GM12878 (cell line): ENCODE measurements at regions not wholly inside any gene's neighbourhood (a gene's known extent, or its start where the extent isn't known, plus 50 kb on each side); places are given as distances from the start of the nearest gene placed in this dataset.
A peak's percentile ranks its signal among the peaks of the same experiment; 100 is the strongest.

Source experiments
- ATAC-seq: fragments of 200-7000 bp; cut with Tn5 transposase; 3 replicates; pipeline ENCODE4 v1.9.1; 2020; ENCODE audit warnings: mild to moderate bottlenecking, moderate library complexity
- BruUV-seq: library from RNA; stranded (reverse); fragments of 400-500 nt; replicated peaks from 2 replicates; lab custom pipeline; 2021; lab: Mats Ljungman, UMichigan
- CTCF ChIA-PET: fragments of 300-600 bp; sonication (Branson Sonifier 250); formaldehyde crosslinking; extraction: SDS; loops from one replicate; lab custom pipeline; 2021; ENCODE audit warnings: inconsistent platforms; lab: Yijun Ruan, JAX
- POLR2A ChIA-PET: fragments of 350-600 bp; formaldehyde crosslinking; extraction: SDS; loops from one replicate; lab custom pipeline; 2021; ENCODE audit warnings: inconsistent platforms; lab: Charles Lee
- RAD21 ChIA-PET: fragments of 300-600 bp; sonication (Branson Sonifier 250); formaldehyde crosslinking; loops from one replicate; lab custom pipeline; 2023; ENCODE audit warnings: antibody characterized with exemption; ENCODE audit not compliant: unreplicated experiment; lab: Charles Lee
- SMC1A ChIA-PET: fragments of 300-600 bp; sonication (Branson Sonifier 250); formaldehyde crosslinking; loops from one replicate; lab custom pipeline; 2023; ENCODE audit not compliant: unreplicated experiment, uncharacterized antibody; lab: Charles Lee
- DNase-seq: peaks from one replicate; pipeline ENCODE4 v3.0.0-alpha.2; 2011; ENCODE audit warnings: low read depth, low spot score
- FAIRE-seq: peaks from 3 replicates; lab custom pipeline; 2011; peaks lifted over from hg19 to GRCh38; lab: Jason Lieb, UNC
- H2AFZ ChIP-seq: 2 replicates; pipeline ENCODE4 v1.6.0; 2011; ENCODE audit warnings: low read depth, low read length, control low read depth; ENCODE audit not compliant: control insufficient read depth
- H3K27ac ChIP-seq: 2 replicates; pipeline ENCODE4 v1.5.1; 2011; ENCODE audit warnings: control low read depth; ENCODE audit not compliant: control insufficient read depth, insufficient read depth
- H3K27me3 ChIP-seq, 2 experiments: replicated peaks in 1 of 2; 2 replicates each; pipeline versions ENCODE4 v1.6.0 to v1.6.1; 2011; ENCODE audit warnings: low read length in 1 of 2; ENCODE audit not compliant: control insufficient read depth in 2 of 2, insufficient read depth in 2 of 2
- H3K36me3 ChIP-seq, 2 experiments: 2 replicates each; pipeline ENCODE4 v1.5.1; 2011; ENCODE audit warnings: low read length in 1 of 2; ENCODE audit not compliant: control insufficient read depth in 2 of 2, insufficient read depth in 2 of 2
- H3K4me1 ChIP-seq: 2 replicates; pipeline ENCODE4 v1.6.1; 2011; ENCODE audit warnings: mild to moderate bottlenecking, low read length, moderate library complexity, mixed read lengths; ENCODE audit not compliant: control insufficient read depth, insufficient read depth
- H3K4me2 ChIP-seq: 2 replicates; pipeline ENCODE4 v1.6.0; 2011; ENCODE audit warnings: control low read depth; ENCODE audit not compliant: control insufficient read depth, insufficient read depth
- H3K4me3 ChIP-seq: fragments of 200-600 bp; sonication (generic); 2 replicates; pipeline ENCODE4 v1.5.1; 2016
- H3K79me2 ChIP-seq: 2 replicates; pipeline ENCODE4 v1.6.0; 2011; ENCODE audit warnings: low read length; ENCODE audit not compliant: control insufficient read depth, insufficient read depth
- H3K9ac ChIP-seq: 2 replicates; pipeline ENCODE4 v1.8.0; 2011; ENCODE audit warnings: low read length, control low read depth, mixed read lengths; ENCODE audit not compliant: control insufficient read depth, insufficient read depth
- H3K9me3 ChIP-seq: replicated peaks from 3 replicates; pipeline ENCODE4 v1.5.1; 2011; ENCODE audit warnings: mild to moderate bottlenecking, low read length; ENCODE audit not compliant: control insufficient read depth, insufficient read depth
- H4K20me1 ChIP-seq: 2 replicates; pipeline ENCODE4 v1.6.0; 2011; ENCODE audit not compliant: control insufficient read depth, insufficient read depth
- RAD21 ChIP-seq: IDR thresholded peaks from 2 replicates; pipeline ENCODE4 v1.6.1; 2011; ENCODE audit warnings: mild to moderate bottlenecking, low read depth, low read length, moderate library complexity; ENCODE audit not compliant: insufficient read depth
- SMC3 ChIP-seq: IDR thresholded peaks from 2 replicates; pipeline ENCODE4 v1.6.1; 2011; ENCODE audit warnings: low read length, improper control_type of control experiment, borderline replicate concordance
- ZBTB4 ChIP-seq: fragments of 450-650 bp; formaldehyde crosslinking; IDR thresholded peaks from 2 replicates; pipeline ENCODE4 v1.4.0; 2022; ENCODE audit warnings: mild to moderate bottlenecking, moderate library complexity
- WGBS: methylation state at CpG from one replicate; pipeline ENCODE4 v1.1.6; 2016; ENCODE audit warnings: low lambda C conversion rate; ENCODE audit not compliant: insufficient replicate concordance, insufficient coverage; ENCODE audit errors: missing lambda C conversion rate; 5-methylcytosine and 5-hydroxymethylcytosine counted together
- in situ Hi-C: fragments of 300-500 bp; cut with MboI; formaldehyde crosslinking; loops from 9 replicates; pipeline ENCODE4 v1.14.3; 2018; ENCODE audit warnings: mixed read lengths
- intact Hi-C: fragments of 100-400 bp; cut with micrococcal nuclease; formaldehyde crosslinking; loops from one replicate; pipeline ENCODE4 v1.14.2; 2022; ENCODE audit not compliant: unreplicated experiment
- TF ChIP-seq, protein P1 (sequence below), 3 experiments: IDR thresholded peaks in 2 of 3; conservative IDR thresholded peaks in 1 of 3; 2 replicates each; pipeline ENCODE4 v1.5.1; 2011; ENCODE audit warnings: low read depth in 3 of 3, low read length in 3 of 3, mild to moderate bottlenecking in 3 of 3, control low read depth in 2 of 3, moderate library complexity in 2 of 3, inconsistent platforms in 1 of 3, mixed read lengths in 1 of 3; ENCODE audit not compliant: control insufficient read depth in 2 of 3, insufficient read depth in 1 of 3; ENCODE audit errors: extremely low read depth in 1 of 3

DNA sequence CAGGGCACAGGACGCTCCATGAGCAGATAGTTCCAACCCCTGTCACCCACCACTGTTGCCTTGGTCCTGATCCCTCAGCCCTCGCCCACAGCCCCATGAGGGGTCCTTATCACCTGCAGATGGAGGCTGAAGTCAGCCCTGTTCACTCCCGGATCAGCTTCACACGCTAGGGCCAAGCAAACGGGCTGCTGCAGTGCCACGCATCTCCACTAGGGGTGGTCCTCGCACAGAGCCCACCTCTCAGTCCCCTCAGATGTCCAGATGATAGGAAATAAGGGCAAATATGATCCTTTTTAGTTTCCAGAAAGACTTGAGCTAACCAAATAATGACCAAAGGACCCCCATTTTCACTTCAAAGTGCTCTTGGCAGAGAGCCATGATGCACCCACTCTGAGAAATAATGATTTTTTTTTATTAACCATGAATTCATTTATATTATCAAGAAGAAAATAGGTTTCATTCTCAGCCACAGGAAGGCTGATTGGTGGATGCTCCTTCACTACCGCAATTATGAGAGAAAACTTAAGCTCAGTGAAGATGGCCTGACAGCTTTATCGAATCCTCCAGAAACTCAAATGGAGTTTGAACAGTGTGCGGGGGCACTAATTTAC is 71.9 kb upstream of the KLHL29 start:
- Histone ChIP-seq H3K9ac (no peak overlapping the region), H3K4me2 (no peak overlapping the region), H2AFZ (no peak overlapping the region), H3K27me3 (peaks cover 0 to 1% of the 10 kb centered on the region in 2 experiments; a peak in 2 of 4 replicates), H3K4me1 (no peaks in the 10 kb centered on the region), H4K20me1 (no peaks in the 10 kb centered on the region), H3K4me3 (no peak overlapping the region), H3K79me2 (no peaks in the 10 kb centered on the region), H3K36me3 (no peaks in the 10 kb centered on the region), H3K27ac (no peak overlapping the region), H3K9me3 (no peaks in the 10 kb centered on the region)
- DNase-seq (peak; percentile 5), ATAC-seq (peak; percentile 99), FAIRE-seq (peak; percentile 81)
- POLR2A ChIA-PET, result no interaction called here
- SMC1A ChIA-PET, result no interaction called here
- CTCF ChIA-PET, result interaction anchor here (0.7 to 1.5 kb wide), 9 partner anchors 8 to 89 kb away, joined by 3 to 7 read pairs (median 4); no protein-coding TSS in a partner anchor
- no TSS peak for BruUV-seq
- WGBS, result 36% methylated on average over 10 of the region's 10 CpGs
- intact Hi-C loops, result loop anchor here (1.0 to 2.0 kb wide), 3 partner anchors 91 to 254 kb away; no protein-coding TSS in a partner anchor
- in situ Hi-C loops, result no loop called here
- RAD21 ChIA-PET, result interaction anchor here (0.7 to 0.9 kb wide), 2 partner anchors 87 to 253 kb away, joined by 3 to 4 read pairs; no protein-coding TSS in a partner anchor
- peak; percentile 73 for TF ChIP-seq RAD21
- TF ChIP-seq, protein P1, sequence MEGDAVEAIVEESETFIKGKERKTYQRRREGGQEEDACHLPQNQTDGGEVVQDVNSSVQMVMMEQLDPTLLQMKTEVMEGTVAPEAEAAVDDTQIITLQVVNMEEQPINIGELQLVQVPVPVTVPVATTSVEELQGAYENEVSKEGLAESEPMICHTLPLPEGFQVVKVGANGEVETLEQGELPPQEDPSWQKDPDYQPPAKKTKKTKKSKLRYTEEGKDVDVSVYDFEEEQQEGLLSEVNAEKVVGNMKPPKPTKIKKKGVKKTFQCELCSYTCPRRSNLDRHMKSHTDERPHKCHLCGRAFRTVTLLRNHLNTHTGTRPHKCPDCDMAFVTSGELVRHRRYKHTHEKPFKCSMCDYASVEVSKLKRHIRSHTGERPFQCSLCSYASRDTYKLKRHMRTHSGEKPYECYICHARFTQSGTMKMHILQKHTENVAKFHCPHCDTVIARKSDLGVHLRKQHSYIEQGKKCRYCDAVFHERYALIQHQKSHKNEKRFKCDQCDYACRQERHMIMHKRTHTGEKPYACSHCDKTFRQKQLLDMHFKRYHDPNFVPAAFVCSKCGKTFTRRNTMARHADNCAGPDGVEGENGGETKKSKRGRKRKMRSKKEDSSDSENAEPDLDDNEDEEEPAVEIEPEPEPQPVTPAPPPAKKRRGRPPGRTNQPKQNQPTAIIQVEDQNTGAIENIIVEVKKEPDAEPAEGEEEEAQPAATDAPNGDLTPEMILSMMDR (IDR thresholded peaks at IDR 0.05 in 2 of 3, conservative IDR thresholded peaks at IDR 0.05 in 1 of 3; ENCODE audit: control insufficient read depth in 2 of 3, extremely low read depth in 1 of 3, insufficient read depth in 1 of 3, low read depth in 3 of 3, low read length in 3 of 3), result peak; percentile 73 to 98 (median 97)
- peak; percentile 52 for TF ChIP-seq SMC3
- TF ChIP-seq ZBTB4, result no peak
